Ascending aorta (tissue), 2 donors: ENCODE measurements at regions not wholly inside any gene's neighbourhood (a gene's known extent, or its start where the extent isn't known, plus 50 kb on each side); places are given as distances from the start of the nearest gene placed in this dataset.

Source experiments
- DNase-seq, 2 donors: peaks; one replicate each; pipeline ENCODE4 v3.0.0-alpha.2; 2019; ENCODE audit warnings: low spot score in 2 of 2
- H3K27ac ChIP-seq, 2 donors: fragments of 200-600 bp; sonication (generic); one replicate each; pipeline ENCODE4 v1.5.1; 2016 to 2017; ENCODE audit warnings: mild to moderate bottlenecking in 1 of 2
- H3K27me3 ChIP-seq: fragments of 200-600 bp; sonication (generic); one replicate; pipeline ENCODE4 v1.5.1; 2017
- H3K36me3 ChIP-seq, 2 donors: fragments of 200-600 bp; sonication (generic); one replicate each; pipeline ENCODE4 v1.5.1; 2016
- H3K4me1 ChIP-seq, 2 donors: fragments of 200-600 bp; sonication (generic); one replicate each; pipeline ENCODE4 v1.5.1; 2016 to 2017; ENCODE audit warnings: mild to moderate bottlenecking in 1 of 2
- H3K4me3 ChIP-seq, 2 donors: fragments of 200-600 bp; sonication (generic); one replicate each; pipeline ENCODE4 v1.5.1; 2016 to 2017; ENCODE audit warnings: mild to moderate bottlenecking in 1 of 2
- H3K9me3 ChIP-seq, 2 donors: fragments of 200-600 bp; sonication (generic); one replicate each; pipeline ENCODE4 v1.5.1; 2016
- CTCF ChIP-seq, 3 experiments: fragments of 200-600 bp in 2 of 3; fragments of 450-650 bp in 1 of 3; sonication (generic) in 2 of 3; IDR thresholded peaks; one replicate each; pipeline ENCODE4 v1.5.1; 2016 to 2019; ENCODE audit warnings: antibody characterized with exemption in 3 of 3, mild to moderate bottlenecking in 1 of 3, moderate library complexity in 1 of 3
- intact Hi-C: fragments of 100-400 bp; cut with DNase I; formaldehyde crosslinking; loops from one replicate; pipeline ENCODE4 v1.15.1; 2023

- H3K9me3 ChIP-seq, result no peaks in the 10 kb centered on the region
- H3K4me1 ChIP-seq, result peaks cover 4 to 25% of the 10 kb centered on the region in 2 donors
- peak; percentile 56 to 73 (median 72) for TF ChIP-seq CTCF (IDR thresholded peaks at IDR 0.05)
- no peaks in the 10 kb centered on the region for H3K36me3 ChIP-seq
- DNase-seq, result peak; percentile 12 to 90
- H3K4me3 ChIP-seq, result peak overlapping the region in 1 of 2 donors; percentile 14
- intact Hi-C loops, result loop anchor here (1.0 to 5.0 kb wide), 6 partner anchors 94 to 749 kb away; partner anchors contain the start of gene GMDS
- no peaks in the 10 kb centered on the region for H3K27me3 ChIP-seq
- peak overlapping the region; percentile 80 to 90 for H3K27ac ChIP-seq
Observed at GRCh38 chr6:2353412-2354137, 108.2 kb upstream of the GMDS start.

GRCh38 chr6:2351807-2352431 is 106.5 kb upstream of the GMDS start:
- H3K36me3 ChIP-seq, result no peaks in the 10 kb centered on the region
- H3K27me3 ChIP-seq, result no peaks in the 10 kb centered on the region
- H3K9me3 ChIP-seq, result no peaks in the 10 kb centered on the region
- peaks cover 4 to 25% of the 10 kb centered on the region in 2 donors for H3K4me1 ChIP-seq
- DNase-seq, result no peak
- intact Hi-C loops, result loop anchor here (2.0 to 5.0 kb wide), 4 partner anchors 95 to 747 kb away; no protein-coding TSS in a partner anchor
- no peak for TF ChIP-seq CTCF (IDR thresholded peaks at IDR 0.05)
- no peak overlapping the region for H3K4me3 ChIP-seq
- H3K27ac ChIP-seq, result peak overlapping the region; percentile 88 to 90

GRCh38 chr6:2351090-2351489 is 105.7 kb upstream of the GMDS start:
- no peaks in the 10 kb centered on the region for H3K9me3 ChIP-seq
- intact Hi-C loops, result loop anchor here (5.0 kb wide), 3 partner anchors 96 to 449 kb away; no protein-coding TSS in a partner anchor
- no peak overlapping the region for H3K4me3 ChIP-seq
- no peak for TF ChIP-seq CTCF (IDR thresholded peaks at IDR 0.05)
- H3K4me1 ChIP-seq, result peaks cover 4 to 19% of the 10 kb centered on the region in 2 donors
- no peak for DNase-seq
- H3K27me3 ChIP-seq, result no peaks in the 10 kb centered on the region
- peak overlapping the region; percentile 88 to 90 for H3K27ac ChIP-seq
- no peaks in the 10 kb centered on the region for H3K36me3 ChIP-seq

- Histone ChIP-seq H3K9me3 (no peaks in the 10 kb centered on the region), H3K27me3 (no peaks in the 10 kb centered on the region), H3K4me3 (no peak overlapping the region), H3K27ac (no peak overlapping the region), H3K36me3 (no peaks in the 10 kb centered on the region), H3K4me1 (peaks cover 0 to 4% of the 10 kb centered on the region in 2 donors)
- no peak for DNase-seq
- intact Hi-C loops, result no loop called here
- no peak for TF ChIP-seq CTCF (IDR thresholded peaks at IDR 0.05)
Observed at GRCh38 chr6:2346078-2346477, 100.7 kb upstream of the GMDS start.

- Histone ChIP-seq H3K36me3 (no peaks in the 10 kb centered on the region), H3K9me3 (peaks cover 0 to 7% of the 10 kb centered on the region in 2 donors), H3K27ac (no peak overlapping the region), H3K4me3 (no peak overlapping the region), H3K4me1 (no peaks in the 10 kb centered on the region), H3K27me3 (no peaks in the 10 kb centered on the region)
- DNase-seq, result no peak
- intact Hi-C loops, result no loop called here
- TF ChIP-seq CTCF (IDR thresholded peaks at IDR 0.05), result no peak
Observed at GRCh38 chr6:2344319-2344905, 99.0 kb upstream of the GMDS start.
